ENCODE measurements at regions not wholly inside any gene's neighbourhood (a gene's known extent, or its start where the extent isn't known, plus 50 kb on each side); places are given as distances from the start of the nearest gene placed in this dataset.
"Not testable (repeated sequence)": the region's sequence is repeated elsewhere in the genome, so short reads cannot be mapped to it uniquely, and the experiment has no call there.

DNA sequence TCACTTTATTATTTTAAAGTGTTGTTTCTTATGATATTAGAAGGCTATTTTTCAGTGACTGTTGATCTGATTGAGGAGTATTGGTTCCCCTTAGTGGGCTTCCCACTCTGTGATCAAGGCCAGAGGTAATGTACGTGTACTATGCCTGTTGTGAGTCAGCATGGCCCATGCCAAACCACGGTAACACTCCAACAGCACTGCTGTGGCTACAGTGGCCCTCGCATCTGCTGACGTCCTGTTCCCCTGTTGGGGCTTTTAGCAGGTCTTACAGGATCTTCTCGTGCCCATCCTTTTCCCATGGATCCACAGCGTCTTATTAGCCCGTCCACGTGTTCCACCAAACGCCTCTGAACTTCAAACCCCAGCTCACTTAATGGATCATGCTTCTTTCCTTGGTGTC lies 964.6 kb upstream of the CELF2 start:
- Histone ChIP-seq H3K9me3 (ENCODE audit: control insufficient read depth in 2 of 2, insufficient read depth in 1 of 2, low read length in 1 of 2) (no peaks in the 10 kb centered on the region), H3K36me3 (ENCODE audit: control insufficient read depth in 2 of 2, insufficient read depth in 2 of 2, low read length in 1 of 2) (no peaks in the 10 kb centered on the region), H3K4me3 (ENCODE audit: low read length in 2 of 2) (no peak overlapping the region), H3K4me1 (ENCODE audit: control insufficient read depth in 2 of 2, insufficient read depth in 2 of 2, low read length in 2 of 2) (no peaks in the 10 kb centered on the region), H3K27ac (ENCODE audit: low read depth in 1 of 2, low read length in 1 of 2) (no peak overlapping the region), H3K27me3 (ENCODE audit: control insufficient read depth in 2 of 2, insufficient read depth in 1 of 2, low read length in 1 of 2) (no peaks in the 10 kb centered on the region)
- WGBS: 93% methylated on average over 9 of the region's 9 CpGs
- no peak for DNase-seq (ENCODE audit: low read depth in 6 of 9, low spot score in 9 of 9)

- WGBS: 96% methylated on average over 7 of the region's 7 CpGs
- H3K27me3 ChIP-seq (ENCODE audit: control insufficient read depth in 2 of 2, insufficient read depth in 1 of 2, low read length in 1 of 2): no peaks in the 10 kb centered on the region
- DNase-seq (ENCODE audit: low read depth in 6 of 9, low spot score in 9 of 9): no peak
- no peaks in the 10 kb centered on the region for H3K9me3 ChIP-seq (ENCODE audit: control insufficient read depth in 2 of 2, insufficient read depth in 1 of 2, low read length in 1 of 2)
- H3K27ac ChIP-seq (ENCODE audit: low read depth in 1 of 2, low read length in 1 of 2): no peak overlapping the region
- H3K36me3 ChIP-seq (ENCODE audit: control insufficient read depth in 2 of 2, insufficient read depth in 2 of 2, low read length in 1 of 2): no peaks in the 10 kb centered on the region
- H3K4me3 ChIP-seq (ENCODE audit: low read length in 2 of 2): no peak overlapping the region
- H3K4me1 ChIP-seq (ENCODE audit: control insufficient read depth in 2 of 2, insufficient read depth in 2 of 2, low read length in 2 of 2): no peaks in the 10 kb centered on the region
Observed at GRCh38 chr10:10054466-10054865, 963.2 kb upstream of the CELF2 start.

DNA sequence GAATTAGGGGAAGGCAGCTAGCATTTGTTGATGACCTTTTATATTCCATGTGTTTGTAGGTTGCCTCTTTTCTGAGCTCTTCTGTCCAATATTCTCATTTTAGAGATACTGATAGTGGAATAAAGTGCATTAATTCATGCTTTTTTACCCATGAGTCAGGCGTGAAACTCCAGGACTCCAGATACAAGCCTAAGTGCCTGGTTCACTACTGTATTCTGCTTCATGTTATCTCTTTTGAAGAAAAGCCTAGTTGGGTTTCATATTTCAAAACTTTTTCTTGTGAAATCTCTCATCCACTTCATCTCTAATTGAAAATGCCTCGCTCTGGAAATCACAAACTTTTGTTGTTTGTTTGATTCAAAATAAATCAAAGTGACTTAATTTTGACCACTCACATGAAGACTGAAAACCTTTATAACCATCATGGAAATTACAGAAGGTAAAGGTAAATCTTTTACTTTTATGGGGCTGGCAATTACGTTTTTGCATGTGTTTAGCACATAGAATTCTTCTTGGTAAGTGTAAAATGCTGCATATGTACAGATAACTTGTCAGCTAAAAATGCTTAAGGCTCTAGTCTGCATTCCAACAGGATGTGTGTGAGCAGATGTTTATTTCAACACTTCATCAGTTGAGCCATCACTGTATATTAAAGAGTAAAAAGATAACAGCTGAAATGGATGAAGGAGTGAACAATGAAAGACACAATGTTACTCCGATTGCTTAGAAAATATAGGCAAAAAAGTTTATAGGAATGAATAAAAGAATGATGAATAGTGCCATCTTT lies 961.8 kb upstream of the CELF2 start:
- no peaks in the 10 kb centered on the region for H3K27me3 ChIP-seq (ENCODE audit: control insufficient read depth in 2 of 2, insufficient read depth in 1 of 2, low read length in 1 of 2)
- whole genome bisulfite sequencing: 84% methylated on average over 4 of the region's 4 CpGs
- H3K9me3 ChIP-seq (ENCODE audit: control insufficient read depth in 2 of 2, insufficient read depth in 1 of 2, low read length in 1 of 2): no peaks in the 10 kb centered on the region

GRCh38 chr10:10056961-10057360 lies 960.7 kb upstream of the CELF2 start:
- Histone ChIP-seq H3K36me3 (ENCODE audit: control insufficient read depth in 2 of 2, insufficient read depth in 2 of 2, low read length in 1 of 2) (no peaks in the 10 kb centered on the region), H3K27ac (ENCODE audit: low read depth in 1 of 2, low read length in 1 of 2) (no peak overlapping the region), H3K4me3 (ENCODE audit: low read length in 2 of 2) (no peak overlapping the region), H3K9me3 (ENCODE audit: control insufficient read depth in 2 of 2, insufficient read depth in 1 of 2, low read length in 1 of 2) (no peaks in the 10 kb centered on the region), H3K4me1 (ENCODE audit: control insufficient read depth in 2 of 2, insufficient read depth in 2 of 2, low read length in 2 of 2) (no peaks in the 10 kb centered on the region), H3K27me3 (ENCODE audit: control insufficient read depth in 2 of 2, insufficient read depth in 1 of 2, low read length in 1 of 2) (no peaks in the 10 kb centered on the region)
- no peak for DNase-seq (ENCODE audit: low read depth in 6 of 9, low spot score in 9 of 9)
- WGBS: 80% methylated on average over 5 of the region's 5 CpGs

More for the DNA sequence above, 961.8 kb upstream of the CELF2 start:
- no peaks in the 10 kb centered on the region for H3K4me1 ChIP-seq (ENCODE audit: control insufficient read depth in 2 of 2, insufficient read depth in 2 of 2, low read length in 2 of 2)
- no peak for DNase-seq (ENCODE audit: low read depth in 6 of 9, low spot score in 9 of 9)
- no peak overlapping the region for H3K27ac ChIP-seq (ENCODE audit: low read depth in 1 of 2, low read length in 1 of 2)
- no peak overlapping the region for H3K4me3 ChIP-seq (ENCODE audit: low read length in 2 of 2)
- H3K36me3 ChIP-seq (ENCODE audit: control insufficient read depth in 2 of 2, insufficient read depth in 2 of 2, low read length in 1 of 2): no peaks in the 10 kb centered on the region

- Histone ChIP-seq H3K4me1 (ENCODE audit: control insufficient read depth in 2 of 2, insufficient read depth in 2 of 2, low read length in 2 of 2) (no peaks in the 10 kb centered on the region), H3K36me3 (ENCODE audit: control insufficient read depth in 2 of 2, insufficient read depth in 2 of 2, low read length in 1 of 2) (no peaks in the 10 kb centered on the region), H3K9me3 (ENCODE audit: control insufficient read depth in 2 of 2, insufficient read depth in 1 of 2, low read length in 1 of 2) (no peaks in the 10 kb centered on the region), H3K27me3 (ENCODE audit: control insufficient read depth in 2 of 2, insufficient read depth in 1 of 2, low read length in 1 of 2) (no peaks in the 10 kb centered on the region), H3K27ac (ENCODE audit: low read depth in 1 of 2, low read length in 1 of 2) (no peak overlapping the region), H3K4me3 (ENCODE audit: low read length in 2 of 2) (no peak overlapping the region)
- DNase-seq (ENCODE audit: low read depth in 6 of 9, low spot score in 9 of 9): no peak
Observed at GRCh38 chr10:10067644-10068043, 950.0 kb upstream of the CELF2 start.

GRCh38 chr10:10074847-10075246 lies 942.8 kb upstream of the CELF2 start:
- H3K27me3 ChIP-seq (ENCODE audit: control insufficient read depth in 2 of 2, insufficient read depth in 1 of 2, low read length in 1 of 2); DNase-seq (ENCODE audit: low read depth in 6 of 9, low spot score in 9 of 9); H3K36me3 ChIP-seq (ENCODE audit: control insufficient read depth in 2 of 2, insufficient read depth in 2 of 2, low read length in 1 of 2); H3K9me3 ChIP-seq (ENCODE audit: control insufficient read depth in 2 of 2, insufficient read depth in 1 of 2, low read length in 1 of 2); H3K4me3 ChIP-seq (ENCODE audit: low read length in 2 of 2); H3K27ac ChIP-seq (ENCODE audit: low read depth in 1 of 2, low read length in 1 of 2); H3K4me1 ChIP-seq (ENCODE audit: control insufficient read depth in 2 of 2, insufficient read depth in 2 of 2, low read length in 2 of 2): not testable (repeated sequence)
- WGBS: 93% methylated on average over 9 of the region's 9 CpGs

DNA sequence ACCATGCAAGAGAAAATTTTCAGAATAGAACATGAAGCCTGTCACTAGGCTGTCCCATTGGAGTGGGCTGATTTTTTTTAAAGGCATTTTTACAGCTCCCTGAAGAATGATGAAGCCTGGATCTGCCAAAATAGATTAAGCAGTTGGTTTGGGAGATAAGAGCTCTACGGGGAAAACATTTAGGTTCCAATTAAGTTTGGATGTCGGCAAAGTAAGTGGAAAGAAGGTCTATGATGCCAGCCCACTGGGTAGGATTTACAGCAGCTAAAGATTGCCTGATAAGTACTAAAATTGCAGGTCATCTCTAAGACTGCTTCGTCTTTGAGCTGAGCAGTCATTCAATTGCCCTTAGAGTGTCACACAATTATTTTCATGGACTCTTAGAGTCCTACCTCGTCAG lies 939.2 kb upstream of the CELF2 start:
- Histone ChIP-seq H3K4me3 (ENCODE audit: low read length in 2 of 2) (no peak overlapping the region), H3K27me3 (ENCODE audit: control insufficient read depth in 2 of 2, insufficient read depth in 1 of 2, low read length in 1 of 2) (no peaks in the 10 kb centered on the region), H3K36me3 (ENCODE audit: control insufficient read depth in 2 of 2, insufficient read depth in 2 of 2, low read length in 1 of 2) (no peaks in the 10 kb centered on the region), H3K4me1 (ENCODE audit: control insufficient read depth in 2 of 2, insufficient read depth in 2 of 2, low read length in 2 of 2) (no peaks in the 10 kb centered on the region), H3K9me3 (ENCODE audit: control insufficient read depth in 2 of 2, insufficient read depth in 1 of 2, low read length in 1 of 2) (no peaks in the 10 kb centered on the region), H3K27ac (ENCODE audit: low read depth in 1 of 2, low read length in 1 of 2) (no peak overlapping the region)
- no peak for DNase-seq (ENCODE audit: low read depth in 6 of 9, low spot score in 9 of 9)
- WGBS: 73% methylated on average over 4 of the region's 4 CpGs

DNA sequence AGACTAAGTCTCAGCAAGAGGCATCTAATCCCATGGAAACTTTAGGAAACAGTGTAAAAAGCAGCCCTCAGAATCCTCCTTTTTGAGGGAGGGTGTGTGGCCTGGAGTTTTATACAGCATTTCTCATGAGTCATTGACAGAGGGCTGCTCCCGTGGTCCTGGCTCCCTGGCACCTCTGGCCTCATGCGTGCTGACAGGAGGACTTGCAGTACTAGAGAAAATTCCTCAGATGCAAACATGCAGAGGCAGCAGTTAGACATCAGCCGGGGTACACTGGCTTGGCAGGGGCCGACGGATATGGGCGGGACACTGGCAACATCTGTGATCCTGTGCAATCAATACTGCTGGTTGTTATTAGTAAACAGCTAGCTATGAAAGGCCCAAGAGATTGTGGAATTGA lies 925.1 kb upstream of the CELF2 start:
- WGBS: 87% methylated on average over 6 of the region's 6 CpGs
- no peak for DNase-seq (ENCODE audit: low read depth in 6 of 9, low spot score in 9 of 9)
- no peaks in the 10 kb centered on the region for H3K36me3 ChIP-seq (ENCODE audit: control insufficient read depth in 2 of 2, insufficient read depth in 2 of 2, low read length in 1 of 2)

DNA sequence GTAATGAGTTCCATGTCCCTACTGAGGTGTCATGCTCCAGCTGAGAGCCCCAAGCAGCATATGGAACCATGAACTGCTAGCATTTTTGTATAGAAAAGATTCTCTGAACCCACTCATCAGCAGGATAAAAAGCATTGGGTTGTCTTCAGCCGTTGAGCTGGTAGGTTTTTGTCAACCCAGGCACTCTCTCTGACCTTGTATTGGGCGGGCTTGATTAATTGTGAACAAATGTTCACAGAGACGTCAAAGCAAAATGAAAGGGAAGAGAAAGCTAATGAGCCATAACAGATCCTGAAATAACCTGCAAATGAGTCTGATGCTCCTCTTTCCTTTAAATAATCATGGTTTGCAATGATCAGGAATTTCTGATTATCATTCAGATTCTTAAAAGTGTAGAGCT lies 924.7 kb upstream of the CELF2 start:
- Histone ChIP-seq H3K4me3 (ENCODE audit: low read length in 2 of 2) (no peak overlapping the region), H3K36me3 (ENCODE audit: control insufficient read depth in 2 of 2, insufficient read depth in 2 of 2, low read length in 1 of 2) (no peaks in the 10 kb centered on the region), H3K9me3 (ENCODE audit: control insufficient read depth in 2 of 2, insufficient read depth in 1 of 2, low read length in 1 of 2) (peaks cover 0 to 15% of the 10 kb centered on the region in 2 donors), H3K4me1 (ENCODE audit: control insufficient read depth in 2 of 2, insufficient read depth in 2 of 2, low read length in 2 of 2) (no peaks in the 10 kb centered on the region), H3K27me3 (ENCODE audit: control insufficient read depth in 2 of 2, insufficient read depth in 1 of 2, low read length in 1 of 2) (no peaks in the 10 kb centered on the region), H3K27ac (ENCODE audit: low read depth in 1 of 2, low read length in 1 of 2) (no peak overlapping the region)
- WGBS: 90% methylated on average over 3 of the region's 3 CpGs
- no peak for DNase-seq (ENCODE audit: low read depth in 6 of 9, low spot score in 9 of 9)

More for the DNA sequence above, 925.1 kb upstream of the CELF2 start:
- H3K9me3 ChIP-seq (ENCODE audit: control insufficient read depth in 2 of 2, insufficient read depth in 1 of 2, low read length in 1 of 2): peaks cover 0 to 19% of the 10 kb centered on the region in 2 donors
- H3K27me3 ChIP-seq (ENCODE audit: control insufficient read depth in 2 of 2, insufficient read depth in 1 of 2, low read length in 1 of 2): no peaks in the 10 kb centered on the region
- no peaks in the 10 kb centered on the region for H3K4me1 ChIP-seq (ENCODE audit: control insufficient read depth in 2 of 2, insufficient read depth in 2 of 2, low read length in 2 of 2)
- no peak overlapping the region for H3K4me3 ChIP-seq (ENCODE audit: low read length in 2 of 2)
- H3K27ac ChIP-seq (ENCODE audit: low read depth in 1 of 2, low read length in 1 of 2): no peak overlapping the region
